Muscle of leg (tissue), 3 donors: ENCODE measurements at regions not wholly inside any gene's neighbourhood (a gene's known extent, or its start where the extent isn't known, plus 50 kb on each side); places are given as distances from the start of the nearest gene placed in this dataset.

Experiments used
- DNase-seq: peaks from one replicate; pipeline ENCODE4 v3.0.0; 2013
- H3K27ac ChIP-seq: one replicate; pipeline ENCODE4 v1.5.1; 2013; ENCODE audit warnings: mild to moderate bottlenecking, low read length, control low read depth
- H3K27me3 ChIP-seq: one replicate; pipeline ENCODE4 v1.6.1; 2013; ENCODE audit warnings: low read length; ENCODE audit not compliant: control insufficient read depth, insufficient read depth
- H3K36me3 ChIP-seq: one replicate; pipeline ENCODE4 v1.6.1; 2013; ENCODE audit warnings: low read length; ENCODE audit not compliant: control insufficient read depth, insufficient read depth
- H3K4me1 ChIP-seq: one replicate; pipeline ENCODE4 v1.6.1; 2013; ENCODE audit warnings: low read length; ENCODE audit not compliant: control insufficient read depth, insufficient read depth
- H3K4me3 ChIP-seq: one replicate; pipeline ENCODE4 v1.5.1; 2013; ENCODE audit warnings: low read length, control low read depth
- H3K9me3 ChIP-seq: replicated peaks from 2 replicates; pipeline ENCODE4 v1.6.1; 2013; ENCODE audit warnings: low read depth, low read length; ENCODE audit not compliant: control insufficient read depth
- WGBS: methylation state at CpG from one replicate; pipeline ENCODE4 v1.1.5; 2013; ENCODE audit warnings: missing lambda C conversion rate; ENCODE audit not compliant: insufficient coverage; 5-methylcytosine and 5-hydroxymethylcytosine counted together

DNA sequence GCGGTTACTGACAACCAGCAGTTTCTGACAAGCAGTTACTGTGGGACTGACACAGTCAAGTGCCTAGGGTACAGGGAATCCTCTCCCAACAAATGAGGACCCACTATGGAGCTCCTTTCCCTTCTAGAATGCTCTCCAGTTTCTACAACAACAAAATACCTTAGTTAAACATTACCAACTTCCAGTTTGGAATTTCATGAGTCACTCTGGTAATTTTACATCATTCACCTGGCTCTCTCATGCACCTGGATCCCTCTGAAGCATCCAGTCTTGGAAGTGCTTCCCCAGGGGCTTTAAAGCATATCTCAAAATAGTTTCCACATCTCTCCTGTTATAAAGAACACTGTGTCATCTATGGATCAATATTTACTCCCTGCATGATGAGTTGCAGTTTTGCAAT is 286.7 kb upstream of the SPTLC3 start:
- no peak overlapping the region for H3K27ac ChIP-seq
- 91% methylated on average over 1 of the region's 1 CpG for WGBS

DNA sequence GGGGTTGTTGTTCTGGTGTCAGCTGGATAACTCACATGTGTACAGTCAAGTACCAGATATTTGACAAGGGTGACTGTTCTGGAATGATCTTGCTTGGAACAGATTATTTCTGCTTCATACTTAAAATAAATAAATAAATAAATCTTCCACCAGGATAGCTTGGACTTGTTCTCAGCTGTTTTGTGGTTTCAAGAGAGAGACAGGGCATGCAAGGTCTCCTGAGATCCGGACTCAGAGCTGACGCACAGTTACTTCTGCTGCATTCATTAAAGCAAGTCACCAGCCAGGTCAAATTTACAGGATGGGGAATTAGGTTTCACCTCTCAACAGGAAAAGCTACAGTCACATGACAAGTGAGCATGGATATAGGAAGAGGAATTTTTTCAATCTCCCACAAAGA is 285.0 kb upstream of the SPTLC3 start:
- Histone ChIP-seq H3K36me3 (no peaks in the 10 kb centered on the region), H3K27me3 (no peaks in the 10 kb centered on the region), H3K4me3 (no peak overlapping the region), H3K27ac (no peak overlapping the region), H3K9me3 (no peaks in the 10 kb centered on the region), H3K4me1 (no peaks in the 10 kb centered on the region)
- WGBS, result 80% methylated on average over 1 of the region's 2 CpGs
- DNase-seq, result peak; percentile 6

More for the DNA sequence above, 286.7 kb upstream of the SPTLC3 start:
- no peak for DNase-seq
- H3K27me3 ChIP-seq, result no peaks in the 10 kb centered on the region
- H3K4me3 ChIP-seq, result no peak overlapping the region
- no peaks in the 10 kb centered on the region for H3K36me3 ChIP-seq
- no peaks in the 10 kb centered on the region for H3K9me3 ChIP-seq
- H3K4me1 ChIP-seq, result no peaks in the 10 kb centered on the region

DNA sequence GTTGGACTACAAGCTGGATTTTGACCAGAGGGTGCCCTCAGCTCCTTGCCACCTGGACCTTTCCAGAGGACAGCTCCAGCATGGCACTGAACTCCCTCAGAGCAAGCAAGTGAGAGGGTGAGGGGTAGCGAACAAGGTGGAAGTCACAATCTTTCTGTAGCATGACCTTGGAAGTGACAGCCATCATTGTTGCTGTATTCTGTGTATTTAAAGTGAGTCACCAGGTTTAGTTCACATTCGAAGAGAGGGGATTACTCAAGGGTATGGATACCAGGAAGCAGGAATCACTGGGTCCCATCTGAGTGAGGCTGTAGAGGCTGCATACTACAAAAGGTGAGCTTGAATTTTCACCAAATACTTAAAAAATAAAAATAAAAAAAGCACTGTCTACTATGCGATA is 280.0 kb upstream of the SPTLC3 start:
- H3K4me1 ChIP-seq, result no peaks in the 10 kb centered on the region
- no peak overlapping the region for H3K27ac ChIP-seq
- no peaks in the 10 kb centered on the region for H3K36me3 ChIP-seq
- DNase-seq, result no peak
- no peak overlapping the region for H3K4me3 ChIP-seq
- no peaks in the 10 kb centered on the region for H3K9me3 ChIP-seq
- H3K27me3 ChIP-seq, result no peaks in the 10 kb centered on the region
- WGBS, result no CpG with 5 or more reads among the region's 3 CpGs

DNA sequence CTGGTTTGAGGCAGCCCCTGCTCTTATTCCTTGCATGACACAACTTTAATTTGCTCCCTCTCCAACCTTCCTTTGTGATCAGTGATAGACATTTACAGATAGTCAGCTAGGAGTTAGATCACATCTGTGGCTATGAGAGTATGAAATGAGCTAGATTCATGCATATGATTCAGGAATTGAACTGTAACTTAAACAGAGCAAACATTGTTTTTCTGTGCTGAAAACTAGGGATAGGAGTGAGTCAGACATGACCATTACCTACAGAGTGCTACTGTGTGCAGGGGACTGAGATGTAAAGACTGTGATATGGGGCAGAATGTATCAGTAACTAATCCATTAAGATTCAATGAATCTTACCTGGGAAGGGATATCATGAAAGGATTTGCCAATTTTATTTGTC is 279.4 kb upstream of the SPTLC3 start:
- Histone ChIP-seq H3K27ac (no peak overlapping the region), H3K27me3 (no peaks in the 10 kb centered on the region), H3K36me3 (no peaks in the 10 kb centered on the region), H3K9me3 (no peaks in the 10 kb centered on the region), H3K4me1 (no peaks in the 10 kb centered on the region), H3K4me3 (no peak overlapping the region)
- no peak for DNase-seq

- no peaks in the 10 kb centered on the region for H3K27me3 ChIP-seq
- WGBS, result no CpG with 5 or more reads among the region's 3 CpGs
- DNase-seq, result no peak
Observed at GRCh38 chr20:12733811-12734210, 275.0 kb upstream of the SPTLC3 start.

DNA sequence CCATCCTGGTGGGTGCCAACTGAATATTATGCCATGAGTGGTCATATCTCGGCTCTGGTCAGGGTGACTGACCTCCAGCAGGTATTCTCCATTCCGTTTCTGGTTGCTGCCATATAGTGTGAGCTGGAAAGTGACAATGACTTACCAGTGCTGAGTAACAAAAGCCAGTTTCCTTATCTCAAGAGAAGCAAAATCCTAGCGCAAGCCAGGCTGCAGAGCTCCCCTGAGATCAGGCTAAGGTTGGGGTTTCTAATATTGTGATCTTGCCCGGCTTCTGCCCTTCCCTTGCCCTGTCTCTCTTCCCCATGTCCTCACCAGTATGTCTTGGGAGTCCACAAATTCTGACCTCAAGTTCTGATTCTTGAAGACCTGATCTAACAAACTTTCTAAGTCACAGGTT is 271.3 kb upstream of the SPTLC3 start:
- H3K27ac ChIP-seq, result no peak overlapping the region
- no peaks in the 10 kb centered on the region for H3K27me3 ChIP-seq
- no peak overlapping the region for H3K4me3 ChIP-seq
- no peaks in the 10 kb centered on the region for H3K9me3 ChIP-seq
- DNase-seq, result no peak
- WGBS, result 100% methylated on average over 1 of the region's 4 CpGs
- no peaks in the 10 kb centered on the region for H3K4me1 ChIP-seq
- no peaks in the 10 kb centered on the region for H3K36me3 ChIP-seq

More at GRCh38 chr20:12733811-12734210, 275.0 kb upstream of the SPTLC3 start:
- Histone ChIP-seq H3K9me3 (no peaks in the 10 kb centered on the region), H3K36me3 (no peaks in the 10 kb centered on the region), H3K4me3 (no peak overlapping the region), H3K27ac (no peak overlapping the region), H3K4me1 (no peaks in the 10 kb centered on the region)

GRCh38 chr20:12737900-12738299 is 270.9 kb upstream of the SPTLC3 start:
- WGBS, result no CpG with 5 or more reads among the region's 2 CpGs
- Histone ChIP-seq H3K4me1 (no peaks in the 10 kb centered on the region), H3K36me3 (no peaks in the 10 kb centered on the region), H3K4me3 (no peak overlapping the region), H3K27me3 (no peaks in the 10 kb centered on the region), H3K27ac (no peak overlapping the region), H3K9me3 (no peaks in the 10 kb centered on the region)
- DNase-seq, result peak; percentile 18

DNA sequence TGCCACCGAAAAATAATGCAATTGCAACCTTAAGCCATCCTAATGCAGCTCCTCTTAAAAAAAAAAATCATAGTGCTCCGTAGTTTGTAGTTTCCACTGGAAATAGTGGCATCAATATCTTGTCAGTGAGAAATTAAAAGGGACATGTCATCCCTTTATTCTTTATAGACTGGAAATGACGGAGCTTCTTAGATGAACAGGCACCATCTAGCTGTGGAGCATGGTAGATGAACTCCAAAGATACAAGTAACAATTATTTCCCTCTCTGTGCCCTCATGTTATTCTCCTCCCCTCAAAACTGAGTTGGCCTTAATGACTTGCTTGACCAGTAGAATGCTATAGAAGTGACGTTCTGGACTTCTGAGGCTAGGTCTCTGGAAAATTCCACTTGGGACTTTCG is 268.1 kb upstream of the SPTLC3 start:
- Histone ChIP-seq H3K9me3 (no peaks in the 10 kb centered on the region), H3K27me3 (no peaks in the 10 kb centered on the region), H3K27ac (no peak overlapping the region), H3K4me1 (no peaks in the 10 kb centered on the region), H3K36me3 (no peaks in the 10 kb centered on the region), H3K4me3 (no peak overlapping the region)
- DNase-seq, result no peak
- 82% methylated on average over 2 of the region's 5 CpGs for WGBS

DNA sequence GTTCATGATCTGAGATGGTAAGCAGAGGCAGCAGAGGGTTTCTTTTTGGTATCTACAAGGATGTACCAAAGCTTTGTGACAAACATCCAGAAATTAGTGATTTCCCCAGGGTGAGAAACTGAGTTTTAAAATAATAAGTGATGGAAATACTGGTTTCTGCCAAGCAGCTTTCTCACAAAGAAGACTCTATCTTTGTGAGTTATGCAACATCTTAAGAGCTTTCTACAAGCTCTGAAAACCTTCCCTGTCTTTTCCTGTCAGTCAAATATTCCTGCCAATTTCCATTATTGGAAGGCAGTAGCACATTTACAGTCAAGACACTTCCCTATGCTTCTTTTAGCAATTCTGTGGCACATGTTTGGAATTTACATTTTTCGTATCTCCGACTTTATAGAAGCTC is 264.7 kb upstream of the SPTLC3 start:
- Histone ChIP-seq H3K4me1 (no peaks in the 10 kb centered on the region), H3K36me3 (no peaks in the 10 kb centered on the region), H3K27me3 (no peaks in the 10 kb centered on the region), H3K27ac (no peak overlapping the region), H3K9me3 (no peaks in the 10 kb centered on the region), H3K4me3 (no peak overlapping the region)
- DNase-seq, result no peak
- no CpG with 5 or more reads among the region's 2 CpGs for WGBS

- H3K4me3 ChIP-seq, result no peak overlapping the region
- no peaks in the 10 kb centered on the region for H3K9me3 ChIP-seq
- peaks cover 9% of the 10 kb centered on the region for H3K4me1 ChIP-seq
- no peak for DNase-seq
- WGBS, result no CpG with 5 or more reads among the region's 1 CpG
- no peak overlapping the region for H3K27ac ChIP-seq
- no peaks in the 10 kb centered on the region for H3K36me3 ChIP-seq
- H3K27me3 ChIP-seq, result no peaks in the 10 kb centered on the region
Observed at GRCh38 chr20:12748359-12748994, 260.3 kb upstream of the SPTLC3 start.

DNA sequence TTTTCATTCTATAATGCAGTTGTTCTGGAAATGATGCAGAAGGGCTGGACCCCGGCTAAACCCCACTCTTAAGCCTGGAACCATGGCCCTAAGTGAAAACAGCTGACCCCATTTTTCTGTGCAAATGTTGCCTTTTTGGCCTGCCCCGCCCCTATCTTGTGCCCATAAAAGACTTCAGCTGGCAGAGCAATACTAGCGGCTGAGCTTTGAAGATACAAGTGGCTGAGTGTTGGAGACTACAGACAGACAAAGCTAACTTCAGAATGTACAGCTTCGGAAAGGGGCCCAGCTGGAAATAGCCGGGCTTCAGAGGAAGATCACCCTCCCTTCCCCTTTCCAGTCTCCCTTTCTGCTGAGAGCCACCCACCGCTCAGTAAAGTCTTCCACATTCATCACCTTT is 258.6 kb upstream of the SPTLC3 start:
- no peak overlapping the region for H3K27ac ChIP-seq
- 27% methylated on average over 3 of the region's 6 CpGs for WGBS
- H3K36me3 ChIP-seq, result no peaks in the 10 kb centered on the region
- peaks cover 9% of the 10 kb centered on the region for H3K4me1 ChIP-seq
- no peaks in the 10 kb centered on the region for H3K27me3 ChIP-seq
- no peak overlapping the region for H3K4me3 ChIP-seq
- peak; percentile 43 for DNase-seq
- H3K9me3 ChIP-seq, result no peaks in the 10 kb centered on the region
